ENCODE measurements at regions not wholly inside any gene's neighbourhood (a gene's known extent, or its start where the extent isn't known, plus 50 kb on each side); places are given as distances from the start of the nearest gene placed in this dataset.

GRCh38 chr13:107851670-107852069 is 363.7 kb downstream of the LIG4 start:
- no peaks in the 10 kb centered on the region for H3K36me3 Mint-ChIP-seq (ENCODE audit: low read depth)
- peaks cover 12% of the 10 kb centered on the region for H3K27me3 Mint-ChIP-seq (ENCODE audit: low read depth)
- no peak for TF ChIP-seq CTCF (IDR thresholded peaks at IDR 0.05; ENCODE audit: unreplicated experiment in 3 of 3)
- no peak overlapping the region for H3K4me3 Mint-ChIP-seq
- no peak overlapping the region for H3K27ac Mint-ChIP-seq
- H3K9me3 Mint-ChIP-seq: no peaks in the 10 kb centered on the region
- H3K4me1 Mint-ChIP-seq: peaks cover 10% of the 10 kb centered on the region

GRCh38 chr13:107847406-107847805 is 367.9 kb downstream of the LIG4 start:
- Mint-ChIP-seq H3K36me3 (ENCODE audit: low read depth) (no peaks in the 10 kb centered on the region), H3K9me3 (no peaks in the 10 kb centered on the region), H3K4me1 (peaks cover 17% of the 10 kb centered on the region), H3K27me3 (ENCODE audit: low read depth) (peaks cover 3% of the 10 kb centered on the region), H3K4me3 (no peak overlapping the region), H3K27ac (peak overlapping the region in 1 of 3 experiments; percentile 13)
- no peak for TF ChIP-seq CTCF (IDR thresholded peaks at IDR 0.05; ENCODE audit: unreplicated experiment in 3 of 3)

- H3K27ac Mint-ChIP-seq: peak overlapping the region in 1 of 3 experiments; percentile 14
- TF ChIP-seq CTCF (IDR thresholded peaks at IDR 0.05; ENCODE audit: unreplicated experiment in 3 of 3): no peak
- H3K36me3 Mint-ChIP-seq (ENCODE audit: low read depth): no peaks in the 10 kb centered on the region
- no peak overlapping the region for H3K4me3 Mint-ChIP-seq
- H3K9me3 Mint-ChIP-seq: no peaks in the 10 kb centered on the region
- H3K27me3 Mint-ChIP-seq (ENCODE audit: low read depth): peaks cover 3% of the 10 kb centered on the region
- H3K4me1 Mint-ChIP-seq: peaks cover 17% of the 10 kb centered on the region
Measured at GRCh38 chr13:107846642-107847041, 368.7 kb downstream of the LIG4 start.

- no peak for TF ChIP-seq CTCF (IDR thresholded peaks at IDR 0.05; ENCODE audit: unreplicated experiment in 3 of 3)
- Mint-ChIP-seq H3K4me3 (no peak overlapping the region), H3K9me3 (no peaks in the 10 kb centered on the region), H3K27ac (peak overlapping the region in 1 of 3 experiments; percentile 14), H3K27me3 (ENCODE audit: low read depth) (peaks cover 3% of the 10 kb centered on the region), H3K4me1 (peaks cover 17% of the 10 kb centered on the region), H3K36me3 (ENCODE audit: low read depth) (no peaks in the 10 kb centered on the region)
Measured at GRCh38 chr13:107845911-107846310, 369.4 kb downstream of the LIG4 start.

GRCh38 chr13:107843681-107844080 is 371.7 kb downstream of the LIG4 start:
- H3K9me3 Mint-ChIP-seq: no peaks in the 10 kb centered on the region
- TF ChIP-seq CTCF (IDR thresholded peaks at IDR 0.05; ENCODE audit: unreplicated experiment in 3 of 3): no peak
- H3K27me3 Mint-ChIP-seq (ENCODE audit: low read depth): peaks cover 3% of the 10 kb centered on the region
- H3K4me3 Mint-ChIP-seq: no peak overlapping the region
- H3K4me1 Mint-ChIP-seq: peaks cover 21% of the 10 kb centered on the region
- no peak overlapping the region for H3K27ac Mint-ChIP-seq
- no peaks in the 10 kb centered on the region for H3K36me3 Mint-ChIP-seq (ENCODE audit: low read depth)

- Mint-ChIP-seq H3K27me3 (ENCODE audit: low read depth) (peaks cover 3% of the 10 kb centered on the region), H3K4me3 (no peak overlapping the region), H3K36me3 (ENCODE audit: low read depth) (no peaks in the 10 kb centered on the region), H3K4me1 (peaks cover 21% of the 10 kb centered on the region), H3K27ac (no peak overlapping the region), H3K9me3 (no peaks in the 10 kb centered on the region)
- no peak for TF ChIP-seq CTCF (IDR thresholded peaks at IDR 0.05; ENCODE audit: unreplicated experiment in 3 of 3)
Measured at GRCh38 chr13:107843281-107843680, 372.1 kb downstream of the LIG4 start.
